HG02852 (cell line): ENCODE measurements at regions not wholly inside any gene's neighbourhood (a gene's known extent, or its start where the extent isn't known, plus 50 kb on each side); places are given as distances from the start of the nearest gene placed in this dataset.

ENCODE experiments used
- ATAC-seq: cut with Tn5 transposase; IDR thresholded peaks from one replicate; pipeline ENCODE4 v1.9.1; 2021; ENCODE audit warnings: mild to moderate bottlenecking, moderate library complexity; ENCODE audit not compliant: unreplicated experiment

GRCh38 chr9:86893811-86894490, 53.4 kb downstream of the GAS1 start:
- no peak for ATAC-seq

DNA sequence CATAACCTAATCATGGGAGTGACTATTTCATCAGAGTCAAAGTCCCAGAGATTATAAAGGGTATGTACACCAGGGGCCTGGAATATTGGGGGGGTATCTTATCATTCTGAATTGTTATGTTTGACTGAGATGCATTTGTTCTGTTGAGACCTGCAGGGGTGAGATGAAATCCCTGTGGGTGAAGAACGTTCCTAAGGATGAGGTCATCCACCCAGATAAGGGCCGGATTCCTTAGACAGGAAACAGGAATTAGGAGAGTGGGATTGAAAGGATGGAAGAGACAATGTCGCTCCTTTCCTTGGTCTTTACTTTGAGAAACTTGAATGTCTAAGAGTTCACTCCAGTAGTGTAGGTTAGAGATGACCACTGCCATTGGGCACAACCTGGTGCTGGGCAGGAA, 54.7 kb downstream of the GAS1 start:
- no peak for ATAC-seq

- no peak for ATAC-seq
These were observed 55.3 kb downstream of the GAS1 start for GRCh38 chr9:86891886-86892437.

DNA sequence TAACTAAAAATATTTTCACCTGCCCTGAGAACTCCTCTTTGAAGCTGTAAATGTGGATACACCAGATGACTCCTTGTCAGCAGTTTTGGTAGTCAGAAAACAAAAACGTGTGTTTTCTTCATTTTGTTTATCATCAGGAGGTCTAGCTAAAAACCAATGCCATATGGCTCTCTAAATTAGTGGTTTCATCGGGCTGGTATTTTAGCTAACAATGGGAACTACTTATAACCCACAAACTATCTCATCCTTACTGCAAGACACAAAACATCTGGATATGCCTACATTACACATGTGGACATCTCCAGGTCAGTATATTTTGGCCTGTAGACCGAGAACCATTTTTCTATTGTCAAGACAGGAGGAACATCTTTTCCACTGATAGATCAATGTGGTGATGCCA, 56.2 kb downstream of the GAS1 start:
- no peak for ATAC-seq

GRCh38 chr9:86885232-86885631, 62.1 kb downstream of the GAS1 start:
- no peak for ATAC-seq

DNA sequence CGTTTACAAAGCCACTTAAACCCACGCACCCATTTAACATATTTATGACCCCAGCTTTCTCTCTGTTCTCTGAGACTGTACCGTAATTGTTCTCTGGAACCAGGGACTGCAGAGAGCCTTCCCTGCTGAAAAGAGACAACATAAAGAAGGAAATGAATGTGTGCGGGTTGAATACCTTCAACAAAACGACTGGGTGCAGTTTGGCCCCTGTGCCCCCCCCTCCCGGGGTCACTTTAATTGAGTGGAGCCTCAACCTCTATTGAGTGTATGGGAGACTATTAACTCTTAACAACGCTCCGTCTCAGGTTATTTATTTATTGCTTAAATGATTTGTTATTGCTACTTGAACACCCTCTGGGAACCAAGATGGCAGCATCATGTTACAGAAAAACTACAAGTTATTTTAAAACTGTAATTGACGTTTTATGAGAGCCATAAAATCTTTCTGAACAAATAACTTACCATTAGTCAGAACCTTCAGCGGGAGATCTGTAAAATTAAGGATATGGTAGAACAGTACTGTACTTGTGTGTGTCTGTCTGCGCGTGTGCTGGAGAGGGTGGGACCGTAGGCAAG, 70.6 kb downstream of the GAS1 start:
- no peak for ATAC-seq

DNA sequence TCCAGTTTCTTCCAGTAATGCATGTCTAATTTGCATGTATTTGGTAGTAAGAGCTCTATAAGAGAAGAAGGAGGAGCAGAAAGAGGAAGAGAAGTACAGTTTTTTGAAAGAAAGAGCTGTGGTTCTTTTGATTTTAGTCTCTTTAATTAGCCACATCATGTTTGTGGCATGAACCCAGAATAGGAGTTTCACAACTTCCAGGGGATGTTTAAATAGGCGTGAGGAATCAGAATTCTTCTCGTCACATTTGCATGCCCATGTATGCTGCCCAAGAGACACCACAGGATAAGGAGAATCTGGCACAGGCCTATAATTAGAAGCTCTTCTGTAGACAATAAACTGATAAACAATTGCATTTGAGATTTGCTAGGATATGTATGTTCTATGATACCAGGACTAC, 78.7 kb downstream of the GAS1 start:
- ATAC-seq = no peak

DNA sequence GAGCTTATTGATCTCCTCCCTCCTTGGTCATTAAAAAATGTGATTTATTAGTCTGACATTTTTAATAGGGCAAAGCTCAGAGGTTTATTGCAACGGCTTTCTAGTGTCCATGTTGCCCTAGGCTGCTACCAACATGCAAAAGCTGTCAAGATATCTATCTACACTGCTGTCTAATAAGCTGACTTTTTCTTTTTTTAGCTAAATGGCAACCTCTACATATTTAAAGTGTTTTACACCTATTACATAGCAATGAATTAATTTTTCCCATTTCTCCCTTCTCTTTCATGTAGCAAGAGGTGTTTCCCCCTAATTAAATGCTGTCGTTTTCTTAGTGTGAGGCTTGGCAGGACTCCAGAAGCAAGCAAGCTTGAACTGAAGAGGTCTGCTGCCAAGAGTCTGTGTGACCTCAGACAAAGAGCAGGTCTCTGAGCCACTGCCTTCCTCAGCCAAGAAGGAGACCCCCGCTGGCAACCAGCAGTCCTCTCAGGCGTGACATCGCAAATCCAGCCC, 79.4 kb downstream of the GAS1 start:
- no peak for ATAC-seq

DNA sequence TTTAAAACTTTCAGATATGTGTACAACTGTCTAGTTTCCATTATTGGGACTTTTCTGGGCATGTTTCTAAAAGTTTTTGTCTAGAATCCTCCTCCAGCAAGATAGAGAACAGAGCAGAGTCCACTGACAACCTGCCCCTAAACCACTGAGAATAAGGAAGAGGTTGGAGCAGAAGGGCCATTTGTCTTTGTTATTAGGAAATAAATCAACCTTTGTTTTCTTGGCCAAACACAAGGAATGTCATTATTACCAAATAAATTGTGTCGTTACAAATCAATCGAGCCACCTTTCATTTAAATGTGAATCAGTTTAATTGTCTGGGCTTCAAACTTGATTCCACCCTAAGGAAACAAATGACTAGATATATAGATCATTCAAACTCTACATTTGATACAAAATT, 81.4 kb downstream of the GAS1 start:
- no peak for ATAC-seq

- ATAC-seq = no peak
These were observed 87.3 kb downstream of the GAS1 start for GRCh38 chr9:86860006-86860405.

DNA sequence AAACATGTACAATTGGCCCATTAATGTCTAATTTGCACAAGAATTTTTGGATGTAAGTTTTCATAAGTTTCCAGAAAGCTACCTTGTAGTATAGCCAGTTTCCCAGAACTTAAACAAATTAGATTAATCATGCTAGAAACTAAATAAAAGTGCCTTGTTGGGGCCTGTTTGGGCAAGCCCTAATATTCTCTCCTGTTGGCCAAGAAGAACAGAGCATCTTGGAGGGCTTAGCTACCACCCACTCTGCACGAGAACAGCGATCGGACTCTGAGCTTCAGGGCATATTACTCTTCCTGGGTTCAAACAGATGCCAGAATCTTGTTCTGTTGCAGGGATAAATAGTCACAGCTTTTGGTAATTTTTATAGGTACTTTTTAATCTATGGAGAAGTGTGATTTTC, 88.2 kb downstream of the GAS1 start:
- no peak for ATAC-seq

GRCh38 chr9:86858009-86858408, 89.3 kb downstream of the GAS1 start:
- ATAC-seq = no peak

GRCh38 chr9:86856259-86856658, 91.0 kb downstream of the GAS1 start:
- ATAC-seq = no peak

DNA sequence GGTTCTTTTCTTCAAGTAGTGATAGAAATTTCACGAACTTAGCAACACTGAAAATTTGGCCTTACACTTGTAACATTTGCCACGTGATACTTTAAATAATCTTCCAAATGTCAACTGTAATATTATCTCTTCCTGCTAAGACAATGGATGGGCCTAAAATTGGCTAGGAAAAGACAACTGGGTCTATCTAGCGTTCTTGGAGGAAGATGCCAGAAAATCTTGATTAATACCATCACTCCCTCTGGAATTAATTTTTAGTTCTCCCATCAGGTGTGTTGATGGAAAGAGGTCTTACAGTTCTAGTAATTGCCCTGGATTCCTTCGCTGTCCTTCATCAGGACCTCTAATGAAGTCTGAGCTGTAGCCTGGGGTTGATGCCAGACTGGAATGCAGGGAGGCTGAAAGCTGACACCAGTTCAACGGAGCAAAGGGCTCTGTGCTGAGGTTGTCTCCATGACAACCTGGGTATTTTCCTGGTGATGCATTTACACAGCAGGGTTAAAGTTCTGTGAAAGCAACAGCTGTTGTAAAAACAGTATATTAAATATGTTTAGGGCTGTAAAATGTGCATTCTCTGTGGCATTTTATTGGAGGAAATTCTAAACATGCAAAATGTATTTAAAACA, 92.3 kb downstream of the GAS1 start:
- no peak for ATAC-seq

- no peak for ATAC-seq
These were observed 100.7 kb downstream of the GAS1 start for GRCh38 chr9:86846656-86847055.

DNA sequence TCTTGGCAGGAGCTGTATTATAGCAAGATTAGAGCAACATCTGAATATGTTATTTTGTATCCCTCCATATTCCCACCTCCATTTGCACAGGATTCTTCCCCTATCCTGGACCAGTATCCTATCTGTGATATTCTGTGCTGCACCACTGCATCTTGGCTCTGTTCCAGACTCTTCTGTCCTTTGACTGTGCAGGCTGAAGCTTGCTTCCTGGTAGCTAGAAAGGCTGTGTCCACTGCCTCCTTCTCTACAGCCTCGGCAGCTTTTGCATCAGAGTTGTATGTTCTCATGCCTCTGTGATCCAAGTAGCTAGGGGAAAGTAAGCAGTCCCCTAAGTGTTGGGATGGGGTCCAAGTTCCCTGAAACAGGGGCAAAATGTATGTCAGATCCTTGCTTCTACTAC, 104.1 kb downstream of the GAS1 start:
- ATAC-seq = no peak

GRCh38 chr9:86842573-86842972, 104.7 kb downstream of the GAS1 start:
- ATAC-seq = no peak

DNA sequence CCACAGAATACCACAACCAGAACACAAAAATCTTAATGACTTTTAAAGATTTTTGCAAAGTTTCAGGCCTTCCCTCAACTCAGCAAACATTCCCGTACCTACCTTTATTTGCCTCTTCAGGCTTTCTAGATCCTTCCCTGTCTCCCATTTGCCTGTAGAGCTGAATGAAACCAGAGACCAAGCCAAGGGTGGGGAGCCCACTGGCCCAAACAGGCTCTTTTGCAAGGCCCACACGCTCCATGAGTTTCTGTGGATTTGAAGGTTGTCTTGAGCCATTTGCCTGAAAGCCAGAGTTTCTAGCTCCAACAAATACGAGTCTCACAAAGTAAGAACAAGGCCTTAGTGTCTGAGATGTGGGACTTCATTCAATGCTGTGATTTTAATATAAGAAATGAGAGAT, 107.8 kb downstream of the GAS1 start:
- ATAC-seq = no peak

DNA sequence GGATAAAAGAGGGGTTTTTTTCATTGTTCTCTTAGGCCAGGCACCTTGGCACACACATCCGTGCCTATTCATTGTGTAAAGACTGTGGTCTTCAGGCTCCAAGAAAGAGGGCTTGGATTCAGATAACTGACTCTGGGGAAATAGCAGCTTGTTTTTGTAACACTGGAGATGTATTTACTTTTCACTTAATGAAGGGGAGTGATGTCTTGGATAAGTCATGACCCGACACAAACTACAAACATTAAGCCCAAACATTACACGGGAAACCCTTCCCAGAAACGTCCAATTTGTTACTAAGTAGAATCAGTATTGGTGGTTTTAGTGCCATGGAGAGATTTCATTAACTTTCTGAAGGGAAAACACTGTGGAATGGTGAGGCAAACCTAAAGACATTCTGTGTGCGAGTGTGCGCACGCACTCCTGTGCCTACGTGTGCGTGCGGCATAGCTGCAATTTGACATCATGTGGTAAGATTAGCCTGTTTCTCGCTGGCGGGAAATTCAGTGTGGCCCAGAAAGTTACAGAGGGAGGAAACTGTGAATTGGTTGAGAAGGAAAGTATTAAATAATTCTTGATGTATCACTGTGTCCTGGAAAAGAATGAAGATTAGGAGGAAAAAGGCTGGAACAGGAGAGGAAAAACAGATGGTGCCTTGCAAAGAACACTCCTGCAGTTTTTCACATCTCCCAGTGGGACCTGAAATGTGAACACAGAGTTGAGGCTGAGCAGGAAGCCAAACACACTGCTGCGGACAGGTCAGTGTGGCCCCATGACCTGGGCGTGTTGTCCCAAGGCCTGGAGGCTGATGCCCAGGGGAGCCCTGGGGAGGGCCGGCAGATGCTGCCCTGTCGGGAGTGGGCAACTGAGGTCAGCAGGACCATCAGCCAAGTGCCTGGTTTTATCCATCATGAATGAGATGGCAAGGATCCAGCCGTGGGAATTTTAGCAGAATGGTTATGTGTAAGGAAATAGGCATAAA, 108.5 kb downstream of the GAS1 start:
- ATAC-seq = no peak

DNA sequence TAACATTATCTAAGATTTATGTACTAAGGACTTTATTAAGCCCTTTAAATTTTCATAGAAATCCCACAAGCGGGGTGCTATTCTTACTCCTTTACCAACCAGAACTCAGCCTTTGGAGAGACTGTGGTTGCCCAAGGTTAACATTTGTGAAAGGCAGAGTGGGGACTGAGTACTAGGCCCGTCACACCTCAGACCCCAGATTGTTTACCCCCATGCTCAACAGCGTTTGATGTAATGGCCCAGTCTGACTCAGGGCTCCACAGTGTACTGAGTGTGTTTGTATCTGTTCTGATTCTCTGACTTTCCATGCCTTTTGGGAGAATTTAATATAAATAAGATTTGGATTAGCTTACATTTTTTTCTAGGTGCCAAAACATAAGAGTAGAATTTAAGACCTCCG, 110.0 kb downstream of the GAS1 start:
- ATAC-seq = no peak

DNA sequence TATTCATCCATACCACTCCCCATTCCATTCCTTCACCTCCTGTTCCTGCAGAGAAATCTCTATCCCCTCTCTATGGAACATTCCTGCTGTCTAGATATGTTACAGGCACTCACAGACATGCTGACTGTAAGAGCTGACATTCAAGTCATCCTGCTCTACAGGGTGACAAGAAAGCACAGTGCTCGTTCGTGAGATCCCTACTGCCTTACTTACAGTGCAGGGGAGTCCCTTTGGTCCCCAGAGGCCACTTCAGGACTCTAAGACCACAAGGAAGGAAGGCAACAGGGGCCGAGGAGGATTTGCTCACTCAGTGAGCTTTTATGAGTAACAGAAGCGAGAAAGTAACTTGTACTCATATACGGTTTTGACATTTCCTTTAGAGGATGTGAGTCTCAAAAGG, 110.5 kb downstream of the GAS1 start:
- ATAC-seq = peak; percentile 73
